ENCODE measurements at regions not wholly inside any gene's neighbourhood (a gene's known extent, or its start where the extent isn't known, plus 50 kb on each side); places are given as distances from the start of the nearest gene placed in this dataset.

GRCh38 chr16:60905811-60906210 is 1130.4 kb downstream of the CDH8 start:
- TF ChIP-seq EZH2 (IDR thresholded peaks at IDR 0.05; ENCODE audit: low read depth) (no peak), CTCF (conservative IDR thresholded peaks at IDR 0.05) (no peak)

Measured in PC-9 (cell line).